ENCODE measurements at regions not wholly inside any gene's neighbourhood (a gene's known extent, or its start where the extent isn't known, plus 50 kb on each side); places are given as distances from the start of the nearest gene placed in this dataset.

DNA sequence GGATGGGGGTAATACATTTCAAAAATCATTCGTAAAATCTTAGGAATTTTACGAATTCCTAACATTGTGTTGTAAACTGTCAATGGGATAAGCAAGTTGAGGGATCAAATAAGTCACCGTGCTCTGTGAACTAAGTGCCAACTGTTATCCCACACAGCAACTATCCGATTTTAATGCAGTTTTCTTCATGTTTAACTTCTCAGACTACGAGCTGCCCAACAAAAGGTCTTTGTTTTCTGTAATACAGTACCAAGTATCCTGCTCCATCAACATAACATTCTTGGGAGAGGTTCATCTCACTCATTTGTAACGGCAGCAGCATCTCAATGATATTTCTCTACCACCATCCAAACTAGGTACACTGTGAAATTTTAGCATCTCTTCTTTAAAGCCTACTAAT is 654.1 kb upstream of the LMCD1 start:
- TF ChIP-seq, protein P1, sequence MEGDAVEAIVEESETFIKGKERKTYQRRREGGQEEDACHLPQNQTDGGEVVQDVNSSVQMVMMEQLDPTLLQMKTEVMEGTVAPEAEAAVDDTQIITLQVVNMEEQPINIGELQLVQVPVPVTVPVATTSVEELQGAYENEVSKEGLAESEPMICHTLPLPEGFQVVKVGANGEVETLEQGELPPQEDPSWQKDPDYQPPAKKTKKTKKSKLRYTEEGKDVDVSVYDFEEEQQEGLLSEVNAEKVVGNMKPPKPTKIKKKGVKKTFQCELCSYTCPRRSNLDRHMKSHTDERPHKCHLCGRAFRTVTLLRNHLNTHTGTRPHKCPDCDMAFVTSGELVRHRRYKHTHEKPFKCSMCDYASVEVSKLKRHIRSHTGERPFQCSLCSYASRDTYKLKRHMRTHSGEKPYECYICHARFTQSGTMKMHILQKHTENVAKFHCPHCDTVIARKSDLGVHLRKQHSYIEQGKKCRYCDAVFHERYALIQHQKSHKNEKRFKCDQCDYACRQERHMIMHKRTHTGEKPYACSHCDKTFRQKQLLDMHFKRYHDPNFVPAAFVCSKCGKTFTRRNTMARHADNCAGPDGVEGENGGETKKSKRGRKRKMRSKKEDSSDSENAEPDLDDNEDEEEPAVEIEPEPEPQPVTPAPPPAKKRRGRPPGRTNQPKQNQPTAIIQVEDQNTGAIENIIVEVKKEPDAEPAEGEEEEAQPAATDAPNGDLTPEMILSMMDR (IDR thresholded peaks at IDR 0.05; ENCODE audit: low read depth, low read length, poor library complexity, severe bottlenecking), result no peak
- TF ChIP-seq EZH2phosphoT487 (IDR thresholded peaks at IDR 0.05; ENCODE audit: borderline replicate concordance, low read length), result no peak

Data from DOHH2 (cell line).